GM18907 (cell line): ENCODE measurements at regions not wholly inside any gene's neighbourhood (a gene's known extent, or its start where the extent isn't known, plus 50 kb on each side); places are given as distances from the start of the nearest gene placed in this dataset.

Experiments
- ATAC-seq: cut with Tn5 transposase; IDR thresholded peaks from one replicate; pipeline ENCODE4 v1.9.1; 2021; ENCODE audit warnings: mild to moderate bottlenecking, moderate library complexity; ENCODE audit not compliant: unreplicated experiment

- no peak for ATAC-seq
Measured at GRCh38 chr5:143569722-143570567, 166.5 kb upstream of the NR3C1 start.

GRCh38 chr5:143569213-143569701 lies 165.8 kb upstream of the NR3C1 start:
- no peak for ATAC-seq

- ATAC-seq = no peak
Measured at GRCh38 chr5:143567583-143568504, 164.4 kb upstream of the NR3C1 start.

GRCh38 chr5:143566139-143566538 lies 162.7 kb upstream of the NR3C1 start:
- no peak for ATAC-seq

- peak; percentile 97 for ATAC-seq
Measured at GRCh38 chr5:143564417-143564816, 160.9 kb upstream of the NR3C1 start.

- ATAC-seq = no peak
Measured at GRCh38 chr5:143562935-143563334, 159.4 kb upstream of the NR3C1 start.

- no peak for ATAC-seq
Measured at GRCh38 chr5:143561219-143561618, 157.7 kb upstream of the NR3C1 start.

- ATAC-seq = no peak
Measured at GRCh38 chr5:143560378-143560777, 156.9 kb upstream of the NR3C1 start.

- ATAC-seq = no peak
Measured at GRCh38 chr5:143559586-143560109, 156.2 kb upstream of the NR3C1 start.

GRCh38 chr5:143558048-143558447 lies 154.6 kb upstream of the NR3C1 start:
- ATAC-seq = no peak

- no peak for ATAC-seq
Measured at GRCh38 chr5:143557061-143557818, 153.8 kb upstream of the NR3C1 start.

GRCh38 chr5:143554918-143555477 lies 151.5 kb upstream of the NR3C1 start:
- ATAC-seq = no peak

- no peak for ATAC-seq
Measured at GRCh38 chr5:143554187-143554717, 150.8 kb upstream of the NR3C1 start.

GRCh38 chr5:143552680-143553079 lies 149.2 kb upstream of the NR3C1 start:
- ATAC-seq = no peak

GRCh38 chr5:143551820-143552251 lies 148.3 kb upstream of the NR3C1 start:
- ATAC-seq = no peak

- ATAC-seq = no peak
Measured at GRCh38 chr5:143550986-143551630, 147.6 kb upstream of the NR3C1 start.

- no peak for ATAC-seq
Measured at GRCh38 chr5:143547342-143547741, 143.9 kb upstream of the NR3C1 start.

- ATAC-seq = no peak
Measured at GRCh38 chr5:143546394-143546793, 142.9 kb upstream of the NR3C1 start.

GRCh38 chr5:143544606-143545005 lies 141.1 kb upstream of the NR3C1 start:
- ATAC-seq = no peak
